ENCODE measurements at regions not wholly inside any gene's neighbourhood (a gene's known extent, or its start where the extent isn't known, plus 50 kb on each side); places are given as distances from the start of the nearest gene placed in this dataset.

DNA sequence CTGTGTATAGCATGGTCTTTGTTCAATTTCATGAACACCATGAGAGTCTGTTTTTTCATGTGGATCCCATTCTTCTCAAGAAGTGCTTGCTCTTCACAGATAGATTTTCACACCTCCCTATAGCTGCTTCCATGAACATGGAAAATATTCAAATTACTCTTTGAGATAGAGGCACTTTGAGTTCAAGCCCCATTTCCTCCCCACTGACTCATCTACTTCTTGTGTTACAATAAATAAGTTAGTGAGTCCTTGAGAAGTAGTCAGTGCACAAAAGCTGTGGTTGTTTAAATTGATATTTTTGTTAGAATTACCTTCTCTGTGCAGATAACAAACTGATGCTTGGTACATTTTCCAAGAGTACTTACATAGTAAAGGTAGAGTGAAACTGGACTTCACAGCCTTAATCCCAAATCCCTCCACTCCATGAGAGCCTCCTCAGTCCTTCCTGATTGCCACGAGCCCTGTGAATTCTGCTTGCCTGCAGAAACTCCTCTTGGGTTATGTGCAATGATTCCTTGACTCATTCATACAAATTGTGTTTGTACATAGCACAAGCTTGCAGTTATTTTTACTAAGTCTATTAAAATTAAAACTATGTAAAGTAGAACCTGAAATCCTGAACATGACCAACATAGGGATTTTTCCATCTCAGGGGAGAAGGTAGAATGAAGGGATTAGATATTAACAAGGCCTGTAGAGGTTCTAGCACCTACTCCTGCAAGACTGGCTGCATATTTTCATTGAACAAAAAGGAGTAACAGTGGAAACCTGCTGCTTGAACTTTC is 496.2 kb downstream of the TNS3 start:
- TF ChIP-seq SIN3A (IDR thresholded peaks at IDR 0.05; ENCODE audit: borderline replicate concordance, insufficient read depth, low read length) (no peak), TAF1 (IDR thresholded peaks at IDR 0.05; ENCODE audit: borderline replicate concordance, insufficient read depth, low read length) (no peak), REST (IDR thresholded peaks at IDR 0.05; ENCODE audit: insufficient read depth in 1 of 2, low read depth in 2 of 2, low read length in 2 of 2) (no peak), POLR2AphosphoS5 (IDR thresholded peaks at IDR 0.05; ENCODE audit: low read depth, low read length) (no peak), FOXP2 (optimal IDR thresholded peaks at IDR 0.05; ENCODE audit: borderline replicate concordance, extremely low read depth, extremely low read length, insufficient read depth) (no peak)

- no peak for TF ChIP-seq TAF1 (IDR thresholded peaks at IDR 0.05; ENCODE audit: borderline replicate concordance, insufficient read depth, low read length)
- no peak for TF ChIP-seq SIN3A (IDR thresholded peaks at IDR 0.05; ENCODE audit: borderline replicate concordance, insufficient read depth, low read length)
- TF ChIP-seq FOXP2 (optimal IDR thresholded peaks at IDR 0.05; ENCODE audit: borderline replicate concordance, extremely low read depth, extremely low read length, insufficient read depth): no peak
- TF ChIP-seq POLR2AphosphoS5 (IDR thresholded peaks at IDR 0.05; ENCODE audit: low read depth, low read length): no peak
- TF ChIP-seq REST (IDR thresholded peaks at IDR 0.05; ENCODE audit: insufficient read depth in 1 of 2, low read depth in 2 of 2, low read length in 2 of 2): no peak
Measured at GRCh38 chr7:47083476-47084250, 498.2 kb downstream of the TNS3 start.

DNA sequence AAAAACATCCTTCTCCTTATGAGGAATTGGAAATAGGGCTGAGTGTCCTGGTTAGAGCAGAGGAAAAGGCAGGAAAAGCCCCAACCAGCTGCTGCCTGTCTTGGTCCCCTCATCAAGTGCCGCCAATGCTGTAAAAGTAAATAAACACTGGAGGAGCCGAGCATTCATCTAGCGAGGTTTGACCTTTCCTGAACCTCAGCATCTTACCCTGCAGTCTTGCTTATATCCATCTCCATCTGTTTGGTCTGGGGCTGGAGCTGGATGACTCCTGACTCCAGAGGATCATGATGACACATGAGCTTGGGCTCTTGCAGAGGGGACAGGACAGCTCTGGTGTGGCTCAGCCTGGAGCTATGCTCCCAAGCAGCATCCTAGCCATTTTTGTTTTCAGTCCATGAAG is 501.1 kb downstream of the TNS3 start:
- no peak for TF ChIP-seq TAF1 (IDR thresholded peaks at IDR 0.05; ENCODE audit: borderline replicate concordance, insufficient read depth, low read length)
- TF ChIP-seq FOXP2 (optimal IDR thresholded peaks at IDR 0.05; ENCODE audit: borderline replicate concordance, extremely low read depth, extremely low read length, insufficient read depth): no peak
- TF ChIP-seq REST (IDR thresholded peaks at IDR 0.05; ENCODE audit: insufficient read depth in 1 of 2, low read depth in 2 of 2, low read length in 2 of 2): no peak
- no peak for TF ChIP-seq POLR2AphosphoS5 (IDR thresholded peaks at IDR 0.05; ENCODE audit: low read depth, low read length)
- no peak for TF ChIP-seq SIN3A (IDR thresholded peaks at IDR 0.05; ENCODE audit: borderline replicate concordance, insufficient read depth, low read length)

GRCh38 chr7:47078241-47078640 is 503.7 kb downstream of the TNS3 start:
- TF ChIP-seq SIN3A (IDR thresholded peaks at IDR 0.05; ENCODE audit: borderline replicate concordance, insufficient read depth, low read length) (no peak), REST (IDR thresholded peaks at IDR 0.05; ENCODE audit: insufficient read depth in 1 of 2, low read depth in 2 of 2, low read length in 2 of 2) (no peak), FOXP2 (optimal IDR thresholded peaks at IDR 0.05; ENCODE audit: borderline replicate concordance, extremely low read depth, extremely low read length, insufficient read depth) (no peak), POLR2AphosphoS5 (IDR thresholded peaks at IDR 0.05; ENCODE audit: low read depth, low read length) (no peak), TAF1 (IDR thresholded peaks at IDR 0.05; ENCODE audit: borderline replicate concordance, insufficient read depth, low read length) (no peak)
